Keratinocyte (primary cell): ENCODE measurements at regions not wholly inside any gene's neighbourhood (a gene's known extent, or its start where the extent isn't known, plus 50 kb on each side); places are given as distances from the start of the nearest gene placed in this dataset.

Experiments used
- DNase-seq: peaks from one replicate; pipeline ENCODE4 v3.0.0-alpha.2; 2011; ENCODE audit warnings: low read depth, missing footprints, low spot score
- FAIRE-seq: peaks from 2 replicates; lab custom pipeline; 2011; peaks lifted over from hg19 to GRCh38; lab: Jason Lieb, UNC
- H2AFZ ChIP-seq: 2 replicates; pipeline ENCODE4 v1.6.0; 2012; ENCODE audit warnings: low read length, control low read depth, inconsistent platforms; ENCODE audit not compliant: control insufficient read depth
- H3K27ac ChIP-seq: 2 replicates; pipeline ENCODE4 v1.5.1; 2011; ENCODE audit warnings: low read length; ENCODE audit not compliant: control insufficient read depth, insufficient read depth
- H3K27me3 ChIP-seq: 3 replicates; pipeline ENCODE4 v1.6.0; 2011; ENCODE audit warnings: low read length; ENCODE audit not compliant: control insufficient read depth, insufficient read depth; ENCODE audit errors: extremely low read depth
- H3K36me3 ChIP-seq, 2 experiments: 2 replicates in 1 of 2; 3 replicates in 1 of 2; pipeline ENCODE4 v1.5.1; 2011; ENCODE audit warnings: low read length in 2 of 2, mild to moderate bottlenecking in 1 of 2; ENCODE audit not compliant: control insufficient read depth in 2 of 2, insufficient read depth in 2 of 2; ENCODE audit errors: extremely low read depth in 1 of 2
- H3K4me1 ChIP-seq: 3 replicates; pipeline ENCODE4 v1.5.1; 2011; ENCODE audit warnings: low read length; ENCODE audit not compliant: control insufficient read depth, insufficient read depth; ENCODE audit errors: extremely low read depth
- H3K4me2 ChIP-seq: 3 replicates; pipeline ENCODE4 v1.6.0; 2011; ENCODE audit warnings: low read depth, low read length; ENCODE audit not compliant: control insufficient read depth, insufficient read depth; ENCODE audit errors: extremely low read depth
- H3K4me3 ChIP-seq, 3 experiments: fragments of 200-600 bp in 1 of 3; sonication (generic) in 1 of 3; 2 replicates in 2 of 3; 3 replicates in 1 of 3; pipeline ENCODE4 v1.5.1; 2011 to 2016; ENCODE audit warnings: low read length in 3 of 3, mild to moderate bottlenecking in 3 of 3, control low read depth in 2 of 3, inconsistent platforms in 1 of 3, low read depth in 1 of 3, mixed read lengths in 1 of 3, mixed run types in 1 of 3, moderate library complexity in 1 of 3; ENCODE audit not compliant: control insufficient read depth in 2 of 3, insufficient read depth in 2 of 3; ENCODE audit errors: extremely low read depth in 1 of 3
- H3K79me2 ChIP-seq: 2 replicates; pipeline ENCODE4 v1.6.0; 2012; ENCODE audit warnings: low read length; ENCODE audit not compliant: control insufficient read depth, insufficient read depth
- H3K9ac ChIP-seq: 3 replicates; pipeline ENCODE4 v1.6.0; 2011; ENCODE audit warnings: low read length; ENCODE audit not compliant: control insufficient read depth, insufficient read depth; ENCODE audit errors: extremely low read depth
- H3K9me1 ChIP-seq: 3 replicates; pipeline ENCODE4 v1.6.0; 2011; ENCODE audit warnings: low read length; ENCODE audit not compliant: control insufficient read depth, insufficient read depth; ENCODE audit errors: extremely low read depth
- H3K9me3 ChIP-seq: 2 replicates; pipeline ENCODE4 v1.5.1; 2012; ENCODE audit warnings: low read depth, low read length; ENCODE audit not compliant: control insufficient read depth
- H4K20me1 ChIP-seq: 3 replicates; pipeline ENCODE4 v1.6.0; 2011; ENCODE audit warnings: low read length; ENCODE audit not compliant: control insufficient read depth, insufficient read depth; ENCODE audit errors: extremely low read depth
- EZH2 ChIP-seq: IDR thresholded peaks from one replicate; pipeline ENCODE4 v1.6.1; 2012; ENCODE audit warnings: inconsistent platforms, mild to moderate bottlenecking, low read length, moderate library complexity
- dilution Hi-C: fragments of 300-500 bp; cut with MboI; formaldehyde crosslinking; loops from one replicate; pipeline ENCODE4 v1.7.0; 2020; ENCODE audit warnings: low sequenced_read_pairs; ENCODE audit not compliant: extremely low pct_ligation_motif_present
- TF ChIP-seq, protein P1 (sequence below), 3 experiments: IDR thresholded peaks in 1 of 3; conservative IDR thresholded peaks in 1 of 3; optimal IDR thresholded peaks in 1 of 3; 2 replicates in 2 of 3; 3 replicates in 1 of 3; pipeline versions ENCODE3 to v1.5.1; 2011; ENCODE audit warnings: low read length in 3 of 3, mild to moderate bottlenecking in 3 of 3, moderate library complexity in 2 of 3, control low read depth in 1 of 3, inconsistent platforms in 1 of 3; ENCODE audit not compliant: insufficient read depth in 2 of 3; ENCODE audit errors: extremely low read depth in 1 of 3

DNA sequence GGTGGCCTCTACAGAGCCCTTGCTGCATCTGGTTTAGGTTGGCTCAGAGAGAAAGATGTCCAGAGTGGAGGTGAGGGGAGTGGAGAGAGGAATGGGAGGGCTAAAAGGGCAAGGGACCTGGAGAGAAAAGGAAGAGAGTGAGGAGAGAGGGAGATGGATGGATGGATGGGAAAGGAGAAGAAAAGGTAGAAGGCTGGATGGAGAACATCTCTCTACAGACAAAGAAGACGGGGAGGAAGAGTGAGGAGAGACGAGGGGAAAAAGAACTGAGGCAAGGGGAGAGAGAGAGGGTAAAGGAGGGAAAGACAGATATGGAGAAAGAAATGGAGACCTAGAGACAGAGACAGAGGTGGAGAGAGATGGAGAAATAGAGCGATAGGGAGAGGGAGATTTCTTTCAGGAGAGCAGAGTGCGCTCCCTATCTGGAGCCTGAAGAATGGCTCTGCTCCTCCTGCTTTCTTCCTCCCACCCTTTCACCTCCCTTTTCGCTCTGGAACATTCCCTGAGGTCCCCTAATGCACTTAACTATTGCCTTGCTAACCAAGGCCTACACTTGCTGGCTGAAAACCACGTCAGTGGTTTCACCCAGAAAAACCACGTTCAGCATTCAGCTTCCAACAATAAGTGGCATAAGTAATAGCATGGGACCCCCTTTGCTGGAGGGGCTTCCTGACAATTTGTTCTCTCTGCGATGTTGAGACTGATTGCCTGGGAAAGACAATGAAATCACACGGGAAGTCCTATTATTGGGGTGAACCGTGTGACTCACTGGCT lies 286.3 kb downstream of the CDH26 start:
- Histone ChIP-seq H3K9ac (no peak overlapping the region), H4K20me1 (no peaks in the 10 kb centered on the region), H3K4me1 (peaks cover 16% of the 10 kb centered on the region), H3K36me3 (no peaks in the 10 kb centered on the region), H3K4me2 (no peak overlapping the region), H3K9me3 (no peaks in the 10 kb centered on the region), H3K79me2 (no peaks in the 10 kb centered on the region), H3K4me3 (no peak overlapping the region), H3K27ac (no peak overlapping the region), H3K9me1 (no peaks in the 10 kb centered on the region), H3K27me3 (peaks cover 6% of the 10 kb centered on the region), H2AFZ (no peak overlapping the region)
- FAIRE-seq (no peak), DNase-seq (no peak)
- dilution Hi-C loops: no loop called here
- no peak for TF ChIP-seq EZH2
- TF ChIP-seq, protein P1, sequence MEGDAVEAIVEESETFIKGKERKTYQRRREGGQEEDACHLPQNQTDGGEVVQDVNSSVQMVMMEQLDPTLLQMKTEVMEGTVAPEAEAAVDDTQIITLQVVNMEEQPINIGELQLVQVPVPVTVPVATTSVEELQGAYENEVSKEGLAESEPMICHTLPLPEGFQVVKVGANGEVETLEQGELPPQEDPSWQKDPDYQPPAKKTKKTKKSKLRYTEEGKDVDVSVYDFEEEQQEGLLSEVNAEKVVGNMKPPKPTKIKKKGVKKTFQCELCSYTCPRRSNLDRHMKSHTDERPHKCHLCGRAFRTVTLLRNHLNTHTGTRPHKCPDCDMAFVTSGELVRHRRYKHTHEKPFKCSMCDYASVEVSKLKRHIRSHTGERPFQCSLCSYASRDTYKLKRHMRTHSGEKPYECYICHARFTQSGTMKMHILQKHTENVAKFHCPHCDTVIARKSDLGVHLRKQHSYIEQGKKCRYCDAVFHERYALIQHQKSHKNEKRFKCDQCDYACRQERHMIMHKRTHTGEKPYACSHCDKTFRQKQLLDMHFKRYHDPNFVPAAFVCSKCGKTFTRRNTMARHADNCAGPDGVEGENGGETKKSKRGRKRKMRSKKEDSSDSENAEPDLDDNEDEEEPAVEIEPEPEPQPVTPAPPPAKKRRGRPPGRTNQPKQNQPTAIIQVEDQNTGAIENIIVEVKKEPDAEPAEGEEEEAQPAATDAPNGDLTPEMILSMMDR (optimal IDR thresholded peaks at IDR 0.05 in 1 of 3, IDR thresholded peaks at IDR 0.05 in 1 of 3, conservative IDR thresholded peaks at IDR 0.05 in 1 of 3; ENCODE audit: extremely low read depth in 1 of 3, insufficient read depth in 2 of 3, low read length in 3 of 3): no peak

DNA sequence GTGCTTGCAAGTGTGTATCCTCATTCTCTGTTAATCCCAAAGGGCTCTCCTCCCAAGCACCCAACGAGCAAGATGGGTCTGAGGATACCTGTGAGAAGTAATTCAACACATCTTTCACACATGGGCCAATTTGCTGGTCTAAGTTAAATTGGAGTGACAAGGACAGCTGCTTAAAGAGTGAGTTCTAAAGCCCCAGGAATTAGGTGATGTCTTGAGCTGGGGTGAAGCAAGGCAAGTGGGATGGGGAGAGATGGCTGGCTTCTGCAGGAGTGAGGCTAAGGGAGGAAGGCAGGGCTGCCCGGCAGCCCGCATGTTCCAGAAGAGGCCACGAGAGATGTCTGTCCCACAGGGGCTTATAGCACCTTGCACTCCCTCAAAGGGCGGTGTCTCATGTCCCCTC lies 288.5 kb downstream of the CDH26 start:
- Histone ChIP-seq H3K27ac (no peak overlapping the region), H3K9me1 (no peaks in the 10 kb centered on the region), H2AFZ (no peak overlapping the region), H3K36me3 (no peaks in the 10 kb centered on the region), H3K4me3 (no peak overlapping the region), H3K9ac (no peak overlapping the region), H3K79me2 (no peaks in the 10 kb centered on the region), H3K4me1 (peaks cover 29% of the 10 kb centered on the region), H4K20me1 (no peaks in the 10 kb centered on the region), H3K27me3 (no peaks in the 10 kb centered on the region), H3K4me2 (no peak overlapping the region), H3K9me3 (no peaks in the 10 kb centered on the region)
- dilution Hi-C loops: no loop called here
- no peak for TF ChIP-seq EZH2
- TF ChIP-seq, protein P1 (optimal IDR thresholded peaks at IDR 0.05 in 1 of 3, IDR thresholded peaks at IDR 0.05 in 1 of 3, conservative IDR thresholded peaks at IDR 0.05 in 1 of 3; ENCODE audit: extremely low read depth in 1 of 3, insufficient read depth in 2 of 3, low read length in 3 of 3): no peak
- DNase-seq (no peak), FAIRE-seq (no peak)
